HG03432 (cell line): ENCODE measurements at regions not wholly inside any gene's neighbourhood (a gene's known extent, or its start where the extent isn't known, plus 50 kb on each side); places are given as distances from the start of the nearest gene placed in this dataset.
"Not testable (repeated sequence)": the region's sequence is repeated elsewhere in the genome, so short reads cannot be mapped to it uniquely, and the experiment has no call there.

Experiments
- ATAC-seq: cut with Tn5 transposase; IDR thresholded peaks from one replicate; pipeline ENCODE4 v1.9.1; 2021; ENCODE audit warnings: mild to moderate bottlenecking, moderate library complexity; ENCODE audit not compliant: unreplicated experiment

DNA sequence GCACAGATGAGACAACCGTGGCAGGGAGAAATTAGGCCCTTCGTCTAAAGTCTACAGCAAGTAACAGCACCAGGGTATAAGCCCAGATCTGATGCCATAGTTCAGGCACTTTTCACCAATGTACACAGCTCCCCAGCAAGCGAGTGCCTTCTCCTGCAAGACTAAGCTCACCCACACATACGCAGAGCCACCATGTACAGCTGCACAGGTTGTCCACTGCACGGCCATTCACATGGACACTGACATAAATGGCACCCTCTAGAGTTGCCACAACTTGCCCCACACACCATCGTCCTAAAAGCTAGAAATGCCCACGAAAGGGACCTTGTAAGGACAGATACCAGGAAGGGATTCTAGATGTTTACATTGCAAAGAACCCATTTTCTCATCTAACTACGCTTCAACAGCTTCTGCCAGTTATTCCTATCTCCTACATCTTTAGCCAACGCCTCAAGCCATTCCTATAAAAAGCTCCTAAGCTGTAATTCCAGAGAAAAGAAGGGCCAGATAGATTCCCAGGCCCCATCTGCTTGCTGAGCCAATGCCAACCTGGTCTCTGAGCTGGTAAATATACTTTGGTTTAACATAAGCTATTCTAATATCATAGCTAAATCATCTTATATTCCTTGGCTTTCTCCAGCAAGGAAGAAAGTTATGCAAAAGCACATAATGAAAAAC lies 174.0 kb upstream of the KAZN start:
- ATAC-seq, result no peak

DNA sequence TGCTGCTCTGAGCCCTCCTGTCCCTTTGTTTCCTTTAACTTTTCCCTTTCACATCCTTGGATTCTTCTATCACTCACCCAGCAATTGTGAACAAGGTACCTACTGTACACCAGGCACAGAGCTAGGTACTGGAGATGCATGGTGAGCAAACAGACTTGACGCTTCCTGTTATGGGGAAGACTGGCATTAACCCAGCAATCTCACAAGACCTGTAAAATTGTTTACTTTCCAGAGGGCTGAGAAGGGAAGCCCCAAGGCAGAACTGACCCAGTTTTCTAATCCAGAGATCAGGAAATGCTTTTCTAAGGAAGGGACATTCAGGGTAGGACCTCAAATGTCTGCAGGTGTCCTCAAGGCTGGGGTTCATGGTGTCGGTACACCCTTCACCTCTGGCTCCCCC lies 171.6 kb upstream of the KAZN start:
- ATAC-seq, result no peak

GRCh38 chr1:14429577-14429976 lies 168.9 kb upstream of the KAZN start:
- no peak for ATAC-seq

GRCh38 chr1:14432728-14433127 lies 165.8 kb upstream of the KAZN start:
- not testable (repeated sequence) for ATAC-seq

- ATAC-seq, result no peak
Measured at GRCh38 chr1:14435368-14436023, 163.0 kb upstream of the KAZN start.

DNA sequence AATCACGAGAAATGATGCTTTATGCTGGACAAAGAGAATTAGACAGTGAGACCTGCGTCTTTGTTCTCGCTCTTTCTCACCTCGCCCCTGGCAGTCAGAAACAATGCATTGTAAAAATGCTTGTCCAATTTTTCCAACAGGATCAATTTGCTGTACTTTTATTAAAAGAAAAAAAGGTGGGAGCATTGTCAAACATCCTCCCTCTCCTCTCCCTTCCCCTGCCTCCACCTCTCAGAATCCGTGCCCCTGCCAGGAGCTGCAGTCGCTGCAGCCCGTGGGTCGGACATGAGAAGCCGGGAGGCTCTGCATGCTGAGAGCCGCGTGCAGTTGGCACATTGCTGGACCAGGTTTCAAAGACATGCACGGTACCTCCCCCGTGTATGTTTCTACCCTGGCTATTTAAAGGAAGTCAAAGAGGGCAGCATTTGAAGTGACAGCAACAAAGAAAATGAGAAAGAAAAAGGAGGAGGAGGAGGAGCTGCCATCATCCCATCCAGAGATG lies 161.0 kb upstream of the KAZN start:
- no peak for ATAC-seq

GRCh38 chr1:14438127-14438769 lies 160.2 kb upstream of the KAZN start:
- ATAC-seq, result no peak

DNA sequence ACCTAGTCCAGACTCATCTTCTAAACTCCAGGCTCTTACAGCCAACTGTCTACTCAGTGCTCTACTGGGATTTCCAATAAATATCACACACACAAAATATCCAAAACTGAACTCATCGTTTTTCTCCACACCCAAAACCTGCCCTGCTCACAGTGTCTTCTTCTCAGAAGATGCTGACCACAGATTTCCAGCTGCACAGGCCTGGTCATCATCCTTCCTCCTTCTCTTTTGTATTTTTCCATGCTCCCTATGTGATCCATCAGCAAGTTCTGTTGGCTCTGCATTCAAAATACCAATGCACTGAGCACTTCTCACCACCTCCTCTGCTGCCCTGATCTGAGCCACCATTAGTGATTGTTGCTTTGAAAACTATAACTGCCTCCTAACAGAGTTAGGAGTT lies 159.5 kb upstream of the KAZN start:
- ATAC-seq, result no peak

DNA sequence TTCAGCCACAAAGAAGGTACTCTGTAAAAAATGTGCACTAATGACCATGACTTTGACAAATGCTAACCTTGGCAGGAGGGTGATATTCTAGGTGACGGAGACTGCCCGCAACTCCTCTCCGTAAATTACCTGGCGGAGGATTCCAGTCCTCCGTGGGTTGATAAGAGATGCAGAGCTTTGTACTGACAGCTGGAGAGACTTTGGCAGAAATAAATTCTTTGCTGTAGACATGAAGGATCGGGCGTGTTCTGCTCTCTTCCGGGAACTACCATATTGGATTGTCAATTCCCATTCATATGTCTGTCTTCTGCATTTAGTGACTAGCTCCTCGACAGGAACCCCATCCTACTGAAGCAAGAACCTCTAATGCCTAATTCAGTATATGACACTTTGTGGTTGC lies 158.3 kb upstream of the KAZN start:
- ATAC-seq, result no peak

GRCh38 chr1:14440731-14441130 lies 157.8 kb upstream of the KAZN start:
- no peak for ATAC-seq

GRCh38 chr1:14441302-14441741 lies 157.2 kb upstream of the KAZN start:
- no peak for ATAC-seq

DNA sequence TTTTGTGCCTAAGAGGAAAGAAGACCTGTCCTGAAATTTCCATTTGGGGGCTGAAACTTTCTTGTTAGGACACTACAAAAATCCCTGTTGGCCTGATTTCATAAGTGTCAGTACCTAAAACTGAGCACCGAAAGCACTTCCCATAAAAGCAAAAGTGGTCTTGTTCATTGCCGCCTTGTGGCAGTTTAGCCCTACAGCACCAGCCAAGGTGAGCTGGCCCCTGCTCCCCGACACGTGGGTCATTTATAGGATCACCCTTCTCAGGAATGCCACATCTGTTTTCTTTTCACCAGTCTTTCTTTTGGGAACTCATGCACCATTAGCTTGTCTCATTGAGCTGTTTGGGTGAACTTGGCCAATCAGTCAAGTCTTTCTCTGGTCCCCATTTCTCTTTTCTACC lies 155.8 kb upstream of the KAZN start:
- no peak for ATAC-seq

DNA sequence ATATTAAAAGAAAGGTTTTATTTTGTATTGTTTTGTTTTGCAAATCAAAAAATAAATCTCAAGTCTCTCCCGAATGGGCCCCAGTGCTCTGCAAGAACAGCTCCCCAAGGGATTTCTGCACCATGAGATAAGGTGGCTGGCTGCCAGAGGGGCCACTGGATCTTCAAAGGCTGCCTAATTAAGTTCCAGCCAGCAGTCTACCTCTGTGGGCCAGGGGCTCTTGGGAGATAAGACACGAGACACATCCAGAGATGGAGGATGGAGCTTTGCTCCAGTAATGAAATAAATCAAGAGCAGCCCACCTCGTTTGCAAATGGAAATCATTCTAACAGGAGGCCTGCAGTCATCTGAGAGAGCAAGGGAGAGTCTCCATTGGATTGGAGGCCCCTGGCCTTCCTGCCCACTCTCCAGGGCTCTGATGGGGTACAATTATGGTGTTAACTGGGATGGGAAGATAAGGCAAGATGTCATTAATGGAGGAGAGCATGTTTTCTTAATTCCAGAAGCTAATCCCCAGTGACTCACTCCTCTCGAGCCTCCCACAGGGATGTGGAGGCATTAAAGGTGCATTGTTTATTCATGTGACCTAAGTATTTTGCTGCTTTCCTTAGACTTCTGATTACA lies 155.2 kb upstream of the KAZN start:
- no peak for ATAC-seq

DNA sequence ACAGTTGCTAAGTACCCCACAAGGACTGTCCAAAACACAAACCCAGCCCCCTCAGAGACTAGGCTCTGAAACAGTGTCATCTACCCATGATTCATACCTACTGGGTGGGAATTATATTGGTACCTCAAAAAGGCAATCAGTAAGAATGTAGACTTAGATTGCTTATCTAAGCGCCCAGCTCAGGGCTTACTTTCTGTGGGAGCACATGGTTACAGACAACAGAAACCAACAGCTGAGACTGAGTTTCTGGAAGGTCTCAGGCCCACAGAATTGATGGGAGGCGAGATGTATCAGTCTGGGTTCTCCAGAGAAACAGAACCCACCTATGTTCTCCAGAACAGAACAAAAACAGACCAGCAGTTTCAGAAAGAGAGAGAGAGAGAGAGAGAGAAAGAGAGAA lies 147.3 kb upstream of the KAZN start:
- no peak for ATAC-seq

- no peak for ATAC-seq
Measured at GRCh38 chr1:14452551-14452950, 145.9 kb upstream of the KAZN start.

DNA sequence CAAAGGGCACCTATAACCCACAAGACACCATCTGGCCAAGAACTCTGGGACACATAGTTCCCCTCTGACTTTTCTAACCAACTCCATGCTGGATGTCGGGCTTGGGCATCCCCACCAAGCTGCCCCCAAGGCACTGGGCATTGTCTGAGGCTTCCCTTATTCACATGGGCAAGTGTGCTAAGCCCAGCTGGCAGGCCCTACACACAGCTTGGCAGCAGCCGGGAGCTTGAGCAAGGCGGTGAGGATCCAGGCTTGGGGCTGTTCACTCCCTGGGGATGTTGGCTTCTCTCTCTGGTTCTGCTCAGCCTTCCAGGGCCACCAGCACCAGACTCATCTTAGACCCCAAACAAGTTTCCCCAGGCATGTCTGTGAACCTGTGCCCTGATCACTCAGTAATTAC lies 138.3 kb upstream of the KAZN start:
- ATAC-seq, result no peak

DNA sequence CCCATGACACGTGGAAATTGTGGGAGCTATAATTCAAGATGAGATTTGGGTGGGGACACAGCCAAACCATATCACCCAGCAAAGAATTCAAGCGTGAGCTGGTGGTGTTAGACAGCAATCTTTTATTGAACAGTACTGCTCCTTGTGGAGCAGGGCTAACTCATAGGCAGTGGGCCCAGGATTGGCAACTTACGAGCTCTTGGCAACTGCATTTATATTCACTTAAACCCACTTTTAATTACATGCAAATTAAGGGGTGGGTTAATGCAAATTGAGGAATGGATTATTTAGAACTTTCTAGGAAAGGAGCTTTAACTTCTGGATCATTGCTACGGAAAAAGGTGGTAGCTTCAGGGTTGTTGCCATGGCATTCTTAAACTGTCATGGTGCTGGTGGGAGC lies 135.6 kb upstream of the KAZN start:
- no peak for ATAC-seq

GRCh38 chr1:14466006-14466405 lies 132.5 kb upstream of the KAZN start:
- no peak for ATAC-seq

- ATAC-seq, result no peak
Measured at GRCh38 chr1:14467112-14467511, 131.4 kb upstream of the KAZN start.

DNA sequence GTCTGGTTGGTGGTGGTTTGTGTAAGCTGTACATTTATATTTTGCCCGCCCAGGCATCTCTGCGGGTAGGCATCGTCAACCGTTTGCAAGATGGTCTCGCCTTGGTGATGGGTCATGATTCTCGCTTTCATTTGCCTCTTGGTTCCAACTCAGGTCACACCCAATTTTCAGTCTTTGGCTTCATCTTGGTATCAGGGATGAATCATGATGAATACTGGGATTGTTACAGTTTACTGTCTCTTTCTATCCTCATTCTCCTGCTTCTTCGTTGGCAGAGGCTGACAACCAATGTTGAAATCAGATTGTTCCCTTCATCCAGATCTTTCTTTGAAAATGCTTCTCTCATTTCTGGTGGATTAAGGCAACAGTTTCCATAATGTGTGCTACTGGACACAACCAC lies 129.7 kb upstream of the KAZN start:
- ATAC-seq, result no peak

DNA sequence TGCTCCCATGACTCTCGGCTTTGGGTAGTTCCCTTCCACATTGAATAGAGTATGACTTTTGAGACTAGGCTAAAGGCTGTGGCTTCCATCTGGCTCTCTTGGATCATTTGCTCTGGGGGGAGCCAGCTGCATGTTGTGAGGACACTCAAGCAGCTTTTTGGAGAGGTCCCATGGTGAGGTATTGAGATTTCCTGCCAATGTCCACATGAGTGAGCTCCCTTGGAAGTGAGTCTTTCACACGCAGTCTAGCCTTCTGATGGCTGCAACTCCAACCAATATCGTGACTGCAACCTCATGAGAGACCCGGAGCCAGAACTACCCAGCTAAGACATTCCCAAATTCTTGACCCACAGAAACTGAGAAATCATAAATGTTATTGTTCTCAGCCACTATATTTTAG lies 127.7 kb upstream of the KAZN start:
- ATAC-seq, result no peak

- ATAC-seq, result no peak
Measured at GRCh38 chr1:14474856-14475255, 123.6 kb upstream of the KAZN start.
